HG03442 (cell line): ENCODE measurements at regions not wholly inside any gene's neighbourhood (a gene's known extent, or its start where the extent isn't known, plus 50 kb on each side); places are given as distances from the start of the nearest gene placed in this dataset.

Source experiments
- ATAC-seq: cut with Tn5 transposase; IDR thresholded peaks from one replicate; pipeline ENCODE4 v1.9.1; 2021; ENCODE audit warnings: mild to moderate bottlenecking, moderate library complexity; ENCODE audit not compliant: unreplicated experiment

- ATAC-seq, result no peak
Measured at GRCh38 chr10:10958041-10958440, 59.6 kb upstream of the CELF2 start.

- peak; percentile 87 for ATAC-seq
Measured at GRCh38 chr10:10959666-10960065, 58.0 kb upstream of the CELF2 start.

DNA sequence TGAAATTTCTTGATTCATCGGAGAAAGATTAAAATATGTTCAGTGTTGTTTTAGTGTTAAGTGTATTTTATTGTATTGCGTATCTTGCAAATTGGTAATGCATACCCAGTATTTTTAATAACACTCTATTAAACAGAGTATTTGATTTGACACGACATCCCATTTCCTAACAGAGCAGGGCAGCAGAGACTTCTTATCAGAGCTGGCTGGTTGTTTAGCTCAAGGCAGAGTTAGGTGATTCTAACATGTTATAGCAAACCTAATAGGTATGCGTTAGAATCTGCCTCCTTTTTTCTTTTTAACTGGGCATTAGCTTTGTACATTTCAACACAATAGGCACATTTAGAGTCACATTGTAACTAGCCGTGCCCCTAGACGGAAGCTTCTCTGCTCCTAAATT is 57.1 kb upstream of the CELF2 start:
- ATAC-seq, result no peak

DNA sequence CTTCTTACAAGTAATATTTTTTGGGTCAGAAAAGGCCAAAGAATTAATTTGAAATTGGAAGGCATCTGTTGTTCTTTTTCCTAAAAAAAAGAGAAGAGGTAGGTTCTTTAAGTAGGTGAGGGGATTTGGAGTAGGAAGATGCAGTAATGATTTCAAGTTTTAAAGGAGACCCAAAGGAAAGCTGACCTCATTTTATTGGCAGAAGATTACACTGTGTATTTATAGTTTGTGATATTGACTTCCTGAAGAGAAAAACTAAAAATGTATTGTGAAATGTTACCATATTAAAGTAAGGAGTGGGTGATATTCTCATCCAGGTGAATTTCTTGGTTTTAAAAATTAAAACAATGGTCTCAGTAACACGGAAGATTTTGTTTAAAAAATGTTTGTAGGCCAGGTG is 56.6 kb upstream of the CELF2 start:
- ATAC-seq, result no peak

DNA sequence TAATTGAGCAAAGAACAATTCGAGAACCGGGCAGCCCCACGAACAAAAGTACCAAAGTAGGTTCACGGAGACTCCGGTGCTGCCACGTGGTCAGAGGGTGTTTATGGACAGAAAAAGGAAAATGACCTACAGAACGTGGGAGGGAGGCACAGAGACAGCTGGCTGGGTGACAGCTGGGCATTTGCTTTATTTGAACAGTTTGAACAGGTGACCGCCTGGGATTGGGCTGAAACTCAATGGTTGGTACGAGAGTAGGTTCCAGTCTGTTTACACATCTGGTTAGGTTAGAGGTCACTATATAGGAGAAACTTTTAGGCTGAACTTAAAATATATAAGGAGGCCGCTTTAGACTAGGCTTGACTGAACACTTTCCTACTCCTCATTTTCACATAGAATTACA is 50.6 kb upstream of the CELF2 start:
- ATAC-seq, result no peak

- no peak for ATAC-seq
Measured at GRCh38 chr10:10967581-10968256, 50.0 kb upstream of the CELF2 start.
